Caco-2 (cell line): ENCODE measurements at regions not wholly inside any gene's neighbourhood (a gene's known extent, or its start where the extent isn't known, plus 50 kb on each side); places are given as distances from the start of the nearest gene placed in this dataset.

Source experiments
- BruUV-seq: library from RNA; stranded (reverse); fragments of 400-500 nt; replicated peaks from 2 replicates; lab custom pipeline; 2021; lab: Mats Ljungman, UMichigan
- CTCF ChIA-PET: fragments of 300-600 bp; sonication (Branson Sonifier 250); formaldehyde crosslinking; loops from one replicate; lab custom pipeline; 2022; ENCODE audit warnings: antibody characterized with exemption; lab: Charles Lee
- POLR2A ChIA-PET: fragments of 300-600 bp; sonication (Branson Sonifier 250); formaldehyde crosslinking; loops from one replicate; lab custom pipeline; 2022; ENCODE audit warnings: antibody characterized with exemption; lab: Charles Lee
- DNase-seq, 2 experiments: peaks; one replicate each; pipeline versions ENCODE4 v3.0.0 to v3.0.0-alpha.2; 2020 to 2022
- H3K27me3 ChIP-seq: replicated peaks from 2 replicates; pipeline ENCODE4 v1.6.0; 2011; ENCODE audit warnings: low read length; ENCODE audit not compliant: control insufficient read depth, insufficient read depth
- H3K36me3 ChIP-seq: 2 replicates; pipeline ENCODE4 v1.5.1; 2011; ENCODE audit warnings: low read length; ENCODE audit not compliant: control insufficient read depth, insufficient read depth
- H3K4me1 ChIP-seq: fragments of 250-450 bp; sonication (Bioruptor Pico); 2 replicates; pipeline ENCODE4 v1.5.1; 2020; ENCODE audit warnings: mild to moderate bottlenecking
- H3K4me3 ChIP-seq: 2 replicates; pipeline ENCODE4 v1.5.1; 2011; ENCODE audit warnings: low read depth, mild to moderate bottlenecking, control low read depth, low read length
- H3K9me3 ChIP-seq: fragments of 250-450 bp; sonication (Bioruptor Pico); 2 replicates; pipeline ENCODE4 v1.5.1; 2020; ENCODE audit warnings: mild to moderate bottlenecking, moderate library complexity
- H3K27ac Mint-ChIP-seq: one replicate; pipeline ENCODE4 v1.8.0; 2022; ENCODE audit warnings: mixed read lengths; ENCODE audit not compliant: unreplicated experiment
- H3K27me3 Mint-ChIP-seq: one replicate; pipeline ENCODE4 v1.8.0; 2022; ENCODE audit warnings: mixed read lengths; ENCODE audit not compliant: insufficient read depth, unreplicated experiment
- H3K36me3 Mint-ChIP-seq: one replicate; pipeline ENCODE4 v1.8.0; 2022; ENCODE audit warnings: mild to moderate bottlenecking, mixed read lengths; ENCODE audit not compliant: insufficient read depth, unreplicated experiment
- H3K4me1 Mint-ChIP-seq: one replicate; pipeline ENCODE4 v1.8.0; 2022; ENCODE audit warnings: low read depth, mixed read lengths; ENCODE audit not compliant: unreplicated experiment
- H3K4me3 Mint-ChIP-seq: one replicate; pipeline ENCODE4 v1.8.0; 2022; ENCODE audit warnings: mild to moderate bottlenecking, moderate library complexity, mixed read lengths; ENCODE audit not compliant: unreplicated experiment
- H3K9me3 Mint-ChIP-seq: one replicate; pipeline ENCODE4 v1.8.0; 2022; ENCODE audit warnings: mixed read lengths; ENCODE audit not compliant: unreplicated experiment
- intact Hi-C: fragments of 100-400 bp; cut with micrococcal nuclease; formaldehyde crosslinking; loops from one replicate; pipeline ENCODE4 v1.10.0; 2022; ENCODE audit not compliant: unreplicated experiment
- TF ChIP-seq, protein P1 (sequence below), 2 experiments: fragments of 200-600 bp in 1 of 2; IDR thresholded peaks; 1 replicate in 1 of 2; 2 replicates in 1 of 2; pipeline versions ENCODE4 v1.5.1 to v1.8.0; 2011 to 2022; ENCODE audit warnings: antibody characterized with exemption in 1 of 2, control low read depth in 1 of 2, inconsistent platforms in 1 of 2, low read depth in 1 of 2, low read length in 1 of 2, mild to moderate bottlenecking in 1 of 2, moderate library complexity in 1 of 2; ENCODE audit not compliant: insufficient read depth in 1 of 2, severe bottlenecking in 1 of 2, unreplicated experiment in 1 of 2

DNA sequence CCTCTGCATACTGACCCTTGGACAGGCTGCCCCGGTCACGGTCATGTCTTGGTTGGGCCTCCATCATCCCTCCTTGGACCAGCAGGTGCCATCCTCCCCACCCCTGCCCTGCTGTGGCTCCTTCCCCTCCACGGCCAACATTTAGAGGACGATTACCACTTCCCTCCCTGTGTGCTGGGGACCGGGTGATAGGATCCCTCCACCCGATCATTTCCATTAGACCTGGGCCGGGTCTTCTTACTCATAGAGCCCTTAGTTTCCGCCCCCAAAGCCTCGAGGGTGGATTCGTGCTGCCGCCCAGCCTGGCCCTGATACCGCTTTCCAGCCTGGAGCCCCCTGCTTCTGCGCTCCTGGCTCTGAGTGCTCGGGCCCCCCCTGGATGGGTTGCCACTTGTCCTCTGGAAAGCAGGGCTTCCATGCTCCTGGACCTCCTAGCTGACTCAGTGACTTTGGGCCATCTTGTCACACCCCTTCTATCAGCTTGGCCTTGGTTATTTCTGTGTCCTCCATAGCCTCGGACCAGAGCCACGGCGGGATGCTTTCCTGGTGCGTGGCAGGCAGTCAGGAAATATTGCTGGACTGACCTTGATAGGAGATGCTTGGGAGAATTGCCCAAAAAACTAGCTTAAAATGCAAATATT is 171.4 kb downstream of the SEC14L1 start:
- H3K9me3 ChIP-seq = no peaks in the 10 kb centered on the region
- intact Hi-C loops = no loop called here
- peaks cover 62% of the 10 kb centered on the region for H3K4me1 ChIP-seq
- H3K36me3 ChIP-seq = peaks cover 17% of the 10 kb centered on the region
- no peak overlapping the region for H3K4me3 Mint-ChIP-seq
- no peaks in the 10 kb centered on the region for H3K27me3 Mint-ChIP-seq
- peak overlapping the region; percentile 90 for H3K27ac Mint-ChIP-seq
- no peaks in the 10 kb centered on the region for H3K27me3 ChIP-seq
- no TSS peak for BruUV-seq
- no peak overlapping the region for H3K4me3 ChIP-seq
- CTCF ChIA-PET = interaction anchor here (1.2 to 1.3 kb wide), 2 partner anchors 12 to 19 kb away, joined by 4 to 5 read pairs; no protein-coding TSS in a partner anchor
- peaks cover 59% of the 10 kb centered on the region for H3K36me3 Mint-ChIP-seq
- TF ChIP-seq, protein P1, sequence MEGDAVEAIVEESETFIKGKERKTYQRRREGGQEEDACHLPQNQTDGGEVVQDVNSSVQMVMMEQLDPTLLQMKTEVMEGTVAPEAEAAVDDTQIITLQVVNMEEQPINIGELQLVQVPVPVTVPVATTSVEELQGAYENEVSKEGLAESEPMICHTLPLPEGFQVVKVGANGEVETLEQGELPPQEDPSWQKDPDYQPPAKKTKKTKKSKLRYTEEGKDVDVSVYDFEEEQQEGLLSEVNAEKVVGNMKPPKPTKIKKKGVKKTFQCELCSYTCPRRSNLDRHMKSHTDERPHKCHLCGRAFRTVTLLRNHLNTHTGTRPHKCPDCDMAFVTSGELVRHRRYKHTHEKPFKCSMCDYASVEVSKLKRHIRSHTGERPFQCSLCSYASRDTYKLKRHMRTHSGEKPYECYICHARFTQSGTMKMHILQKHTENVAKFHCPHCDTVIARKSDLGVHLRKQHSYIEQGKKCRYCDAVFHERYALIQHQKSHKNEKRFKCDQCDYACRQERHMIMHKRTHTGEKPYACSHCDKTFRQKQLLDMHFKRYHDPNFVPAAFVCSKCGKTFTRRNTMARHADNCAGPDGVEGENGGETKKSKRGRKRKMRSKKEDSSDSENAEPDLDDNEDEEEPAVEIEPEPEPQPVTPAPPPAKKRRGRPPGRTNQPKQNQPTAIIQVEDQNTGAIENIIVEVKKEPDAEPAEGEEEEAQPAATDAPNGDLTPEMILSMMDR (IDR thresholded peaks at IDR 0.05; ENCODE audit: insufficient read depth in 1 of 2, low read depth in 1 of 2, low read length in 1 of 2, severe bottlenecking in 1 of 2, unreplicated experiment in 1 of 2) = no peak
- no peak for DNase-seq
- peaks cover 45% of the 10 kb centered on the region for H3K4me1 Mint-ChIP-seq
- no peaks in the 10 kb centered on the region for H3K9me3 Mint-ChIP-seq
- POLR2A ChIA-PET = no interaction called here

DNA sequence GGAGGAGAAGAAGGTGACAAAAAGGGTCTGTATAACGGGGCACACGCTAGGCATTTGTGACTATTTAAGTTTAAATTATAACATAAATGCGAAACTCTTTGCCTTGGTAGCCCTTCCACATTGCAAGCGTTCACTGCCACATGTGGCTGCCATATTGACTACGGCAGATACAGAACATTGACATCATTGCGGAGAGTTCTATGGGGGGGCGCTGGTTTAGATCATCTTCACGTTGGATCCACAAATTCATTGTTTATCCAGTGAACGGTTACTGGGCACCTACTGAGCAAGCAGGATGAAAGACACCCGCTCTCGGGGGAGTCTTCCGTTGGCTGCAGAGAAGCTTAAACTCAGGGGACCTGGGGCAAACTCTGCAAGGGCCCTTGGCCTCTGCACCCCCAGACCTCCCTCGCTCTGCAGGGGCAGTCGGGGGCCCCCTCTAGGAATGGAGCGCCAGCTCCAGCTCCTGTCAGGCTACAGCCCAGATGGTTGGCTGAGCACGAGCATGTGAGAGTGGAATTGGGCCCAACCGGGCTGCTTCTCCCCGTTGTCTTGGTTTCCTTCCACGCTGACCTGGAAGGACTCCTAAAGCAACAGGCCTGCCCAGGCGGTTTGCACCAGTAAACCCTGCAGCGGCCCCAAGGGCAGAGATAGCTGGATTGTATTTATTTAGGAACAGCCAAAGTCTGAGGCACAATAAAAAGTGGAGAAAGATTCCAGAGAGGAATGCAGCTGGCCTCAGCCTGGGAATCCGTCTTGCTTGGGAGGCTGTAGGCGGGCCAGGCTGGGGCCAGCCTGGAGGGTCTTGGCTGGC is 172.2 kb downstream of the SEC14L1 start:
- BruUV-seq = no TSS peak
- ChIA-PET POLR2A (no interaction called here), CTCF (interaction anchor here (0.7 to 1.3 kb wide), 8 partner anchors 12 to 225 kb away, joined by 3 to 5 read pairs (median 4); no protein-coding TSS in a partner anchor)
- peak; percentile 81 to 92 for DNase-seq
- Histone ChIP-seq H3K4me1 (peaks cover 54% of the 10 kb centered on the region), H3K36me3 (peaks cover 12% of the 10 kb centered on the region), H3K9me3 (no peaks in the 10 kb centered on the region), H3K27me3 (no peaks in the 10 kb centered on the region), H3K4me3 (no peak overlapping the region)
- Mint-ChIP-seq H3K27me3 (no peaks in the 10 kb centered on the region), H3K4me3 (peak overlapping the region; percentile 63), H3K36me3 (peaks cover 56% of the 10 kb centered on the region), H3K27ac (peak overlapping the region; percentile 90), H3K9me3 (no peaks in the 10 kb centered on the region), H3K4me1 (peaks cover 38% of the 10 kb centered on the region)
- intact Hi-C loops = no loop called here
- TF ChIP-seq, protein P1 (IDR thresholded peaks at IDR 0.05; ENCODE audit: insufficient read depth in 1 of 2, low read depth in 1 of 2, low read length in 1 of 2, severe bottlenecking in 1 of 2, unreplicated experiment in 1 of 2) = no peak

DNA sequence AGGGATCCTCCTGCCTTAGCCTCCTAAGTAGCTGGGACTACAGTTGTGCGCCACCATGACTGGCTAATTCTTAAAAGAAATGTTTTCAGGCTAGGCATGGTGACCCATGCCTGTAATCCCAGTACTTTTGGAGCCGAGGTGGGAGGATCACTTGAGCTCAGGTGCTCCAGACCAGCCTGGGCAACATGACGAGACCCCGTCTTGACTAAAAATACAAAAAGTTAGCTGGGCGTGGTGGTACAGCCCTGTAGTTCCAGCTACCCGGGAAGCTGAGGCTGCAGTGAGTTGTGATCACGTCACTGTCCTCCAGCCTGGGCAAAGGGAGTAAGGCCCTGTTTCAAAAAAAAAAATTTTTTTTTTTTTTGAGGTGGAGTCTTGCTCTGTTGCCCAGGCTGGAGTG is 173.1 kb downstream of the SEC14L1 start:
- CTCF ChIA-PET = interaction anchor here (0.7 to 1.2 kb wide), 6 partner anchors 13 to 225 kb away, joined by 3 to 5 read pairs (median 4); no protein-coding TSS in a partner anchor
- intact Hi-C loops = no loop called here

More for the DNA sequence above, 173.1 kb downstream of the SEC14L1 start:
- no peak overlapping the region for H3K4me3 ChIP-seq
- Mint-ChIP-seq H3K9me3 (no peaks in the 10 kb centered on the region), H3K27ac (peak overlapping the region; percentile 90), H3K4me1 (peaks cover 46% of the 10 kb centered on the region), H3K4me3 (no peak overlapping the region), H3K36me3 (peaks cover 60% of the 10 kb centered on the region), H3K27me3 (no peaks in the 10 kb centered on the region)
- TF ChIP-seq, protein P1 (IDR thresholded peaks at IDR 0.05; ENCODE audit: insufficient read depth in 1 of 2, low read depth in 1 of 2, low read length in 1 of 2, severe bottlenecking in 1 of 2, unreplicated experiment in 1 of 2) = no peak
- H3K4me1 ChIP-seq = peaks cover 54% of the 10 kb centered on the region
- no TSS peak for BruUV-seq
- POLR2A ChIA-PET = no interaction called here
- no peaks in the 10 kb centered on the region for H3K27me3 ChIP-seq
- H3K36me3 ChIP-seq = peaks cover 8% of the 10 kb centered on the region
- DNase-seq = no peak
- no peaks in the 10 kb centered on the region for H3K9me3 ChIP-seq
